ENCODE measurements at regions not wholly inside any gene's neighbourhood (a gene's known extent, or its start where the extent isn't known, plus 50 kb on each side); places are given as distances from the start of the nearest gene placed in this dataset.

DNA sequence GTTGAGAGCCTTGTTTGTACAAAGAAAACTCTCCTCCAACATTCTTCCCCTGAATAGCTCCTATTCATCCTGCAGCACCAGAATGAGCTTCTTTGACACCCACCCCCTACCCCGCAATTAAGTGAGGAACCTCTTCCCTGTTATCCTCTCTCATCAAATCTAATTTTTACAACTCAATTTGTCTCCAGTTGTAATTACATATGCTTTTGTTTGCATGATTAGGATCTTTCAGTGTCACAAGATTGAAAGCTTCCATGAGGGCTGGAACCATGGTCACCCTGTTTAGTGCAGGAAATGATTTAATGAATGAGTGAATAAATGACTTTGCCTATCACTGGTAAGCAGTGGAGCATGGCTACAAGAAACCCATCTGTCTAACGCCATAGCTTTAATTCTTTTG lies 334.6 kb upstream of the KLHL29 start:
- no peak for TF ChIP-seq EZH2 (IDR thresholded peaks at IDR 0.05)
- no peak for TF ChIP-seq POLR2AphosphoS5 (IDR thresholded peaks at IDR 0.05; ENCODE audit: borderline replicate concordance, low read depth, low read length)
- TF ChIP-seq FOXP2 (optimal IDR thresholded peaks at IDR 0.05; ENCODE audit: control extremely low read depth, extremely low read length, insufficient read depth), result no peak

Measured in SK-N-MC (cell line).